ENCODE measurements at regions not wholly inside any gene's neighbourhood (a gene's known extent, or its start where the extent isn't known, plus 50 kb on each side); places are given as distances from the start of the nearest gene placed in this dataset.
"Not testable (repeated sequence)": the region's sequence is repeated elsewhere in the genome, so short reads cannot be mapped to it uniquely, and the experiment has no call there.

DNA sequence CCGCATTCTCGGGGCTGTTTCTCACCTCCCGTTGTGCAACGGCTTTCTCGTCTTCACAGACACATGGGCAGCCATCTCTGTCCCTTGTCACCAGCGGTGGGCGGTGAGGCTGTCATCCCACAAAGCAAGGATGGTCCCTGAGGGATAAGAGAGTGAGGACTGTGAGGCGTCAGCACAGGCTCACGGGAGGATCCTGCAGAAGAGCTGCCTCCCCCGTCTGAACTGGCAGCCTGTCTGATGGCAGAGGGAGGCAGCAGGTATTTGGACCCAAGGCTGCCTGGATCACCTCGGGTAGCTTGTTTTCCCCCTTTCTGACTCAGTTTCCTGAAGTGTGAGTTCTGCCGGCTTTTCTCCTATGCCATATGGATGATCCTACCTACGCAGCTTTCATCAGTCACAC lies 208.8 kb downstream of the LAT start:
- TF ChIP-seq, protein P1, sequence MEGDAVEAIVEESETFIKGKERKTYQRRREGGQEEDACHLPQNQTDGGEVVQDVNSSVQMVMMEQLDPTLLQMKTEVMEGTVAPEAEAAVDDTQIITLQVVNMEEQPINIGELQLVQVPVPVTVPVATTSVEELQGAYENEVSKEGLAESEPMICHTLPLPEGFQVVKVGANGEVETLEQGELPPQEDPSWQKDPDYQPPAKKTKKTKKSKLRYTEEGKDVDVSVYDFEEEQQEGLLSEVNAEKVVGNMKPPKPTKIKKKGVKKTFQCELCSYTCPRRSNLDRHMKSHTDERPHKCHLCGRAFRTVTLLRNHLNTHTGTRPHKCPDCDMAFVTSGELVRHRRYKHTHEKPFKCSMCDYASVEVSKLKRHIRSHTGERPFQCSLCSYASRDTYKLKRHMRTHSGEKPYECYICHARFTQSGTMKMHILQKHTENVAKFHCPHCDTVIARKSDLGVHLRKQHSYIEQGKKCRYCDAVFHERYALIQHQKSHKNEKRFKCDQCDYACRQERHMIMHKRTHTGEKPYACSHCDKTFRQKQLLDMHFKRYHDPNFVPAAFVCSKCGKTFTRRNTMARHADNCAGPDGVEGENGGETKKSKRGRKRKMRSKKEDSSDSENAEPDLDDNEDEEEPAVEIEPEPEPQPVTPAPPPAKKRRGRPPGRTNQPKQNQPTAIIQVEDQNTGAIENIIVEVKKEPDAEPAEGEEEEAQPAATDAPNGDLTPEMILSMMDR (IDR thresholded peaks at IDR 0.05): not testable (repeated sequence)
- not testable (repeated sequence) for TF ChIP-seq POLR2A, POLR2AphosphoS5 (IDR thresholded peaks at IDR 0.05)

Measured in sigmoid colon (tissue), 4 donors.